ENCODE measurements at regions not wholly inside any gene's neighbourhood (a gene's known extent, or its start where the extent isn't known, plus 50 kb on each side); places are given as distances from the start of the nearest gene placed in this dataset.

DNA sequence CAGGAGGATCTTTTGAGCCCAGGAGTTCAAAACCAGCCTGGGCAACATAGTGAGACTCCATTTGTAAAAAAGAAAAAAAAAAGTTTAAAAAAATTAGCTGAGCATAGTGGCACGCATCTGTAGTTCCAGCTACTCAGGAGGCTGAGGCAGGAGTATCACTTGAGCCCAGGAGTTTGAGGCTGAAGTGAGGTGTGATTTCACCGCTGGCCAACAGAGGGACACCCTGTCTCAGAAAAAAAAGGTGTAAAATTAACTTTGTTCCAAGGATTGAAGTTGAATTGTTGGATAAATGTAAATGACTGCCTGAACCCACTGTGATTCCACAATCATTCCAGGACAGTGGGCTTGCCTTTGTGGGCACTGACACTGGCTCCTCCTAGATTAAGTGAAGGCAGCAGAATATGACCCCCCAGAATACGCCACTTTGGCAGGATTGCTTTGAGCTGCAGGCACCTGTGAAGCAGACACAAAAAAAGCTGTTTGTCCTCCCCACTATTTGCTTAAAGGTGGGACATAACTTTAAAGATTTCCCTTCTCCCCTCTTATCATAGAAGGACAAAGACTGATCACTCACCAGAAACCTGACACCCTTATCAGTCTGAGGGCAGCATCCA lies 57.2 kb upstream of the FOXI2 start:
- TF ChIP-seq, protein P1, sequence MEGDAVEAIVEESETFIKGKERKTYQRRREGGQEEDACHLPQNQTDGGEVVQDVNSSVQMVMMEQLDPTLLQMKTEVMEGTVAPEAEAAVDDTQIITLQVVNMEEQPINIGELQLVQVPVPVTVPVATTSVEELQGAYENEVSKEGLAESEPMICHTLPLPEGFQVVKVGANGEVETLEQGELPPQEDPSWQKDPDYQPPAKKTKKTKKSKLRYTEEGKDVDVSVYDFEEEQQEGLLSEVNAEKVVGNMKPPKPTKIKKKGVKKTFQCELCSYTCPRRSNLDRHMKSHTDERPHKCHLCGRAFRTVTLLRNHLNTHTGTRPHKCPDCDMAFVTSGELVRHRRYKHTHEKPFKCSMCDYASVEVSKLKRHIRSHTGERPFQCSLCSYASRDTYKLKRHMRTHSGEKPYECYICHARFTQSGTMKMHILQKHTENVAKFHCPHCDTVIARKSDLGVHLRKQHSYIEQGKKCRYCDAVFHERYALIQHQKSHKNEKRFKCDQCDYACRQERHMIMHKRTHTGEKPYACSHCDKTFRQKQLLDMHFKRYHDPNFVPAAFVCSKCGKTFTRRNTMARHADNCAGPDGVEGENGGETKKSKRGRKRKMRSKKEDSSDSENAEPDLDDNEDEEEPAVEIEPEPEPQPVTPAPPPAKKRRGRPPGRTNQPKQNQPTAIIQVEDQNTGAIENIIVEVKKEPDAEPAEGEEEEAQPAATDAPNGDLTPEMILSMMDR (IDR thresholded peaks at IDR 0.05; ENCODE audit: poor library complexity, severe bottlenecking), result no peak
- no peak for TF ChIP-seq TAF1 (IDR thresholded peaks at IDR 0.05; ENCODE audit: low read depth)
- no peak for TF ChIP-seq EZH2 (IDR thresholded peaks at IDR 0.05; ENCODE audit: borderline replicate concordance, insufficient read depth, low read length, poor library complexity, severe bottlenecking)

Data from neural cell (in vitro differentiated cells).